ENCODE measurements at regions not wholly inside any gene's neighbourhood (a gene's known extent, or its start where the extent isn't known, plus 50 kb on each side); places are given as distances from the start of the nearest gene placed in this dataset.

DNA sequence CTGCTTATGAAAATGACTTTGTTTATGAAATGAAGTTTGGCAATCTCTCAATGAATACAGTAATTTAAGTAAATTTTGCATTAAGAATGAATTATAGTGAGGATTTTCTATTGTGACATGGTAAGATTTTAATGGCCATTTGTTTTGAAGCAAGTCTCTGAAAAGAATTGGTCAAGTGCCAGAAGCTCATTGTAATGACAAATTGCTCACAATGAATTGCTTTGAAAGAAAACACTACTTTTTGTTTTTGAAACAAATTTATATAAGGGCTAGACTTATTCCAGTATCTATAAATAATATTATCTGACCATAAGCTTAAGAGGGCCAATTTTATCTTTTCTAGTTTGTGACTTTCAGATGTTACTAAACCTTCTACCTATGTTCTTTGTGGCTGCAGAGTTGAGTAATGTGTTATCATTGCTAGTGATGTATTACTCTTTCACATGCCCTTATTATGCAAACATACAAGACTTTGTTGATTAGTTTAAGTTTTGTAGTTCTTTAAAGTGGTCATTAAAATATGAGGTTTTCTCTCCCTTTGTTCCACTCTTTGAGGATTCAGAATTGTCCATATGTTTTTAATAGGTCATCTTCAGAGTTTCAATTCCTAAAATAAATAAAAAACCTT is 93.0 kb upstream of the ZNF608 start:
- H2AFZ ChIP-seq (ENCODE audit: low read length) = no peak overlapping the region
- BruUV-seq (replicated peaks) = no TSS peak
- intact Hi-C loops (cut with micrococcal nuclease; ENCODE audit: unreplicated experiment) = no loop called here
- POLR2A ChIA-PET = no interaction called here
- no peak overlapping the region for H3K9ac ChIP-seq (ENCODE audit: insufficient read depth, low read depth, low read length)
- no peaks in the 10 kb centered on the region for H3K9me3 ChIP-seq (ENCODE audit: low read length)
- no peaks in the 10 kb centered on the region for H3K36me3 ChIP-seq (replicated peaks in 1 of 2; ENCODE audit: control insufficient read depth in 1 of 2, insufficient read depth in 2 of 2, low read length in 2 of 2)
- H3K79me2 ChIP-seq (ENCODE audit: insufficient read depth, low read length) = no peaks in the 10 kb centered on the region
- H3K4me2 ChIP-seq (ENCODE audit: low read depth, low read length) = no peak overlapping the region
- H3K27ac ChIP-seq (ENCODE audit: extremely low read length, insufficient read depth, low read length) = no peak overlapping the region
- no peaks in the 10 kb centered on the region for H3K4me1 ChIP-seq (ENCODE audit: insufficient read depth, low read length)
- CTCF ChIA-PET (ENCODE audit: low intra/inter-chr PET ratio, low total read pairs) = no interaction called here
- in situ Hi-C loops (cut with HindIII; ENCODE audit: extremely low pct_ligation_motif_present, low pct_unique_long_range_greater_than_20kb) = no loop called here
- DNase-seq (ENCODE audit: low spot score) (no peak), ATAC-seq (no peak), FAIRE-seq (no peak)
- H3K4me3 ChIP-seq (replicated peaks in 1 of 3; ENCODE audit: insufficient read depth in 1 of 3, low read depth in 2 of 3, low read length in 3 of 3) = no peak overlapping the region
- no peaks in the 10 kb centered on the region for H4K20me1 ChIP-seq (ENCODE audit: insufficient read depth, low read length)
- H3K27me3 ChIP-seq (ENCODE audit: control insufficient read depth in 1 of 2, insufficient read depth in 2 of 2, low read length in 2 of 2) = no peaks in the 10 kb centered on the region
- TF ChIP-seq JARID2 (CRISPR knock-in tag; IDR thresholded peaks at IDR 0.05; ENCODE audit: insufficient replicate concordance) = no peak
- TF ChIP-seq FOXM1 (CRISPR knock-in tag; IDR thresholded peaks at IDR 0.05) = no peak
- no peak for TF ChIP-seq SALL1 (CRISPR knock-in tag; IDR thresholded peaks at IDR 0.05)
- TF ChIP-seq, protein P1, sequence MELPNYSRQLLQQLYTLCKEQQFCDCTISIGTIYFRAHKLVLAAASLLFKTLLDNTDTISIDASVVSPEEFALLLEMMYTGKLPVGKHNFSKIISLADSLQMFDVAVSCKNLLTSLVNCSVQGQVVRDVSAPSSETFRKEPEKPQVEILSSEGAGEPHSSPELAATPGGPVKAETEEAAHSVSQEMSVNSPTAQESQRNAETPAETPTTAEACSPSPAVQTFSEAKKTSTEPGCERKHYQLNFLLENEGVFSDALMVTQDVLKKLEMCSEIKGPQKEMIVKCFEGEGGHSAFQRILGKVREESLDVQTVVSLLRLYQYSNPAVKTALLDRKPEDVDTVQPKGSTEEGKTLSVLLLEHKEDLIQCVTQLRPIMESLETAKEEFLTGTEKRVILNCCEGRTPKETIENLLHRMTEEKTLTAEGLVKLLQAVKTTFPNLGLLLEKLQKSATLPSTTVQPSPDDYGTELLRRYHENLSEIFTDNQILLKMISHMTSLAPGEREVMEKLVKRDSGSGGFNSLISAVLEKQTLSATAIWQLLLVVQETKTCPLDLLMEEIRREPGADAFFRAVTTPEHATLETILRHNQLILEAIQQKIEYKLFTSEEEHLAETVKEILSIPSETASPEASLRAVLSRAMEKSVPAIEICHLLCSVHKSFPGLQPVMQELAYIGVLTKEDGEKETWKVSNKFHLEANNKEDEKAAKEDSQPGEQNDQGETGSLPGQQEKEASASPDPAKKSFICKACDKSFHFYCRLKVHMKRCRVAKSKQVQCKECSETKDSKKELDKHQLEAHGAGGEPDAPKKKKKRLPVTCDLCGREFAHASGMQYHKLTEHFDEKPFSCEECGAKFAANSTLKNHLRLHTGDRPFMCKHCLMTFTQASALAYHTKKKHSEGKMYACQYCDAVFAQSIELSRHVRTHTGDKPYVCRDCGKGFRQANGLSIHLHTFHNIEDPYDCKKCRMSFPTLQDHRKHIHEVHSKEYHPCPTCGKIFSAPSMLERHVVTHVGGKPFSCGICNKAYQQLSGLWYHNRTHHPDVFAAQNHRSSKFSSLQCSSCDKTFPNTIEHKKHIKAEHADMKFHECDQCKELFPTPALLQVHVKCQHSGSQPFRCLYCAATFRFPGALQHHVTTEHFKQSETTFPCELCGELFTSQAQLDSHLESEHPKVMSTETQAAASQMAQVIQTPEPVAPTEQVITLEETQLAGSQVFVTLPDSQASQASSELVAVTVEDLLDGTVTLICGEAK (IDR thresholded peaks at IDR 0.05) = no peak
- TF ChIP-seq, protein P1 (CRISPR knock-in tag; IDR thresholded peaks at IDR 0.05) = no peak
- TF ChIP-seq, protein P2, sequence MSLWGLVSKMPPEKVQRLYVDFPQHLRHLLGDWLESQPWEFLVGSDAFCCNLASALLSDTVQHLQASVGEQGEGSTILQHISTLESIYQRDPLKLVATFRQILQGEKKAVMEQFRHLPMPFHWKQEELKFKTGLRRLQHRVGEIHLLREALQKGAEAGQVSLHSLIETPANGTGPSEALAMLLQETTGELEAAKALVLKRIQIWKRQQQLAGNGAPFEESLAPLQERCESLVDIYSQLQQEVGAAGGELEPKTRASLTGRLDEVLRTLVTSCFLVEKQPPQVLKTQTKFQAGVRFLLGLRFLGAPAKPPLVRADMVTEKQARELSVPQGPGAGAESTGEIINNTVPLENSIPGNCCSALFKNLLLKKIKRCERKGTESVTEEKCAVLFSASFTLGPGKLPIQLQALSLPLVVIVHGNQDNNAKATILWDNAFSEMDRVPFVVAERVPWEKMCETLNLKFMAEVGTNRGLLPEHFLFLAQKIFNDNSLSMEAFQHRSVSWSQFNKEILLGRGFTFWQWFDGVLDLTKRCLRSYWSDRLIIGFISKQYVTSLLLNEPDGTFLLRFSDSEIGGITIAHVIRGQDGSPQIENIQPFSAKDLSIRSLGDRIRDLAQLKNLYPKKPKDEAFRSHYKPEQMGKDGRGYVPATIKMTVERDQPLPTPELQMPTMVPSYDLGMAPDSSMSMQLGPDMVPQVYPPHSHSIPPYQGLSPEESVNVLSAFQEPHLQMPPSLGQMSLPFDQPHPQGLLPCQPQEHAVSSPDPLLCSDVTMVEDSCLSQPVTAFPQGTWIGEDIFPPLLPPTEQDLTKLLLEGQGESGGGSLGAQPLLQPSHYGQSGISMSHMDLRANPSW (CRISPR knock-in tag; IDR thresholded peaks at IDR 0.05; ENCODE audit: borderline replicate concordance) = no peak
- TF ChIP-seq NR2F2 (IDR thresholded peaks at IDR 0.05; ENCODE audit: borderline replicate concordance, low read depth) = no peak
- TF ChIP-seq BRCA1 (CRISPR knock-in tag; IDR thresholded peaks at IDR 0.05) = no peak
- TF ChIP-seq HNRNPH1 (optimal IDR thresholded peaks at IDR 0.05; ENCODE audit: low read depth, low read length) = no peak
- TF ChIP-seq ZNF317 (CRISPR knock-in tag; IDR thresholded peaks at IDR 0.05) = no peak
- TF ChIP-seq, protein P3, sequence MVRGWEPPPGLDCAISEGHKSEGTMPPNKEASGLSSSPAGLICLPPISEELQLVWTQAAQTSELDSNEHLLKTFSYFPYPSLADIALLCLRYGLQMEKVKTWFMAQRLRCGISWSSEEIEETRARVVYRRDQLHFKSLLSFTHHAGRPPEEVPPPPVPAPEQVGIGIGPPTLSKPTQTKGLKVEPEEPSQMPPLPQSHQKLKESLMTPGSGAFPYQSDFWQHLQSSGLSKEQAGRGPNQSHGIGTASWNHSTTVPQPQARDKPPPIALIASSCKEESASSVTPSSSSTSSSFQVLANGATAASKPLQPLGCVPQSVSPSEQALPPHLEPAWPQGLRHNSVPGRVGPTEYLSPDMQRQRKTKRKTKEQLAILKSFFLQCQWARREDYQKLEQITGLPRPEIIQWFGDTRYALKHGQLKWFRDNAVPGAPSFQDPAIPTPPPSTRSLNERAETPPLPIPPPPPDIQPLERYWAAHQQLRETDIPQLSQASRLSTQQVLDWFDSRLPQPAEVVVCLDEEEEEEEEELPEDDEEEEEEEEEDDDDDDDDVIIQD (CRISPR knock-in tag; IDR thresholded peaks at IDR 0.05; ENCODE audit: low read depth) = no peak
- no peak for TF ChIP-seq IKZF4 (CRISPR knock-in tag; IDR thresholded peaks at IDR 0.05; ENCODE audit: borderline replicate concordance, low read depth, not compliant biosample characterization)

All from HepG2 (cell line).